ENCODE measurements at regions not wholly inside any gene's neighbourhood (a gene's known extent, or its start where the extent isn't known, plus 50 kb on each side); places are given as distances from the start of the nearest gene placed in this dataset.

DNA sequence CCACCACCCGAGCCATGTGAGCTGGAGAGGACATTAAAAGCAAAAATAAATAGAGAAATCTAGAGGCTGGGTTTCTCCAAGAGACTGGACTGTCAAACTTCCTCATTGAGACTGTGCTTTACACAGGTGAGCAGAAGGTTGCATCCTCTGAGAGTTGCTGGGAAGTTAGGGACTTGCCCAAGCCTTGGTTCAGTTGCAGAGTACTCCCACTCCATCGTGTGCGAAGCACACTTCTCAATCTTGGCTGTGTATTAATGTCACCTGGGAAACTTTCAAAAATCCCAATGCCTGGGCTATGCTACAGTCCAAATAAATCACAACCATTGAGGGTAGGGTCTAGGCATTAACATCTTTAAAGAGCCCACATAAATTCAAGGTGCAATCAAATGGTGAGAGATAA is 89.2 kb downstream of the ZNF330 start:
- TF ChIP-seq, protein P1, sequence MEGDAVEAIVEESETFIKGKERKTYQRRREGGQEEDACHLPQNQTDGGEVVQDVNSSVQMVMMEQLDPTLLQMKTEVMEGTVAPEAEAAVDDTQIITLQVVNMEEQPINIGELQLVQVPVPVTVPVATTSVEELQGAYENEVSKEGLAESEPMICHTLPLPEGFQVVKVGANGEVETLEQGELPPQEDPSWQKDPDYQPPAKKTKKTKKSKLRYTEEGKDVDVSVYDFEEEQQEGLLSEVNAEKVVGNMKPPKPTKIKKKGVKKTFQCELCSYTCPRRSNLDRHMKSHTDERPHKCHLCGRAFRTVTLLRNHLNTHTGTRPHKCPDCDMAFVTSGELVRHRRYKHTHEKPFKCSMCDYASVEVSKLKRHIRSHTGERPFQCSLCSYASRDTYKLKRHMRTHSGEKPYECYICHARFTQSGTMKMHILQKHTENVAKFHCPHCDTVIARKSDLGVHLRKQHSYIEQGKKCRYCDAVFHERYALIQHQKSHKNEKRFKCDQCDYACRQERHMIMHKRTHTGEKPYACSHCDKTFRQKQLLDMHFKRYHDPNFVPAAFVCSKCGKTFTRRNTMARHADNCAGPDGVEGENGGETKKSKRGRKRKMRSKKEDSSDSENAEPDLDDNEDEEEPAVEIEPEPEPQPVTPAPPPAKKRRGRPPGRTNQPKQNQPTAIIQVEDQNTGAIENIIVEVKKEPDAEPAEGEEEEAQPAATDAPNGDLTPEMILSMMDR (IDR thresholded peaks at IDR 0.05 in 4 of 5, conservative IDR thresholded peaks at IDR 0.05 in 1 of 5) = no peak
- TF ChIP-seq POLR2A (IDR thresholded peaks at IDR 0.05) = no peak
